Ovary (tissue), 7 donors: ENCODE measurements at regions not wholly inside any gene's neighbourhood (a gene's known extent, or its start where the extent isn't known, plus 50 kb on each side); places are given as distances from the start of the nearest gene placed in this dataset.

ENCODE experiments used
- DNase-seq, 5 donors: peaks; one replicate each; pipeline ENCODE4 v3.0.0-alpha.2; 2019 to 2020
- H3K27ac ChIP-seq, 2 donors: fragments of 200-600 bp; one replicate each; pipeline versions ENCODE4 v1.5.1 to v1.8.0; 2019 to 2022
- H3K27me3 ChIP-seq: fragments of 200-600 bp; one replicate; pipeline ENCODE4 v1.8.0; 2022
- H3K36me3 ChIP-seq: fragments of 200-600 bp; sonication (generic); one replicate; pipeline ENCODE4 v1.5.1; 2019
- H3K4me1 ChIP-seq: one replicate; pipeline ENCODE4 v1.8.1; 2013; ENCODE audit warnings: mild to moderate bottlenecking, moderate library complexity; ENCODE audit not compliant: insufficient read depth
- H3K4me3 ChIP-seq: fragments of 200-600 bp; sonication (generic); one replicate; pipeline ENCODE4 v1.5.1; 2017
- H3K9me3 ChIP-seq, 2 donors: fragments of 200-600 bp in 1 of 2; sonication (generic) in 1 of 2; one replicate each; pipeline versions ENCODE4 v1.5.1 to v1.8.1; 2013 to 2019; ENCODE audit warnings: mild to moderate bottlenecking in 1 of 2, moderate library complexity in 1 of 2
- EP300 ChIP-seq: sonication (generic); formaldehyde crosslinking; IDR thresholded peaks from one replicate; pipeline ENCODE4 v1.6.1; 2017; ENCODE audit warnings: antibody characterized with exemption
- POLR2A ChIP-seq: fragments of 450-650 bp; IDR thresholded peaks from one replicate; pipeline ENCODE4 v1.6.1; 2017; ENCODE audit warnings: antibody characterized with exemption, mild to moderate bottlenecking, moderate library complexity
- WGBS, 3 donors: extraction: QIAGEN DNeasy Blood & Tissue Kit in 1 of 3; methylation state at CpG; one replicate each; pipeline versions ENCODE4 v1.1.5 to v1.1.7; 2013 to 2017; 5-methylcytosine and 5-hydroxymethylcytosine counted together
- intact Hi-C, 4 donors: fragments of 100-400 bp; cut with DNase I; formaldehyde crosslinking; loops; one replicate each; pipeline versions ENCODE4 v1.11.0 to v1.15.1; 2022 to 2023
- TF ChIP-seq, protein P1 (sequence below), 3 donors: fragments of 450-650 bp in 2 of 3; fragments of 200-600 bp in 1 of 3; IDR thresholded peaks; one replicate each; pipeline versions ENCODE4 v1.5.1 to v1.8.0; 2016 to 2022; ENCODE audit warnings: antibody characterized with exemption in 3 of 3, mild to moderate bottlenecking in 1 of 3
- donor health status: DM: no; HTN: no; CAD: no; lungs with moderate emphysema.
- donor health status: DM: no; HTN: no; CAD: no.
- donor health status: Bipolar disorder and iron deficiency.
- donor health status: DM: no; HTN: no; CAD: no.
- donor health status: DM: yes; HTN: yes; CAD: no.

- 61 to 63% (median 61%) methylated on average over 3 of the region's 3 CpGs for WGBS, 3 donors
- Histone ChIP-seq H3K4me3 (no peak overlapping the region), H3K36me3 (no peaks in the 10 kb centered on the region), H3K4me1 (no peaks in the 10 kb centered on the region), H3K27ac (no peak overlapping the region), H3K9me3 (no peaks in the 10 kb centered on the region), H3K27me3 (no peaks in the 10 kb centered on the region)
- intact Hi-C loops: no loop called here
- TF ChIP-seq, protein P1, sequence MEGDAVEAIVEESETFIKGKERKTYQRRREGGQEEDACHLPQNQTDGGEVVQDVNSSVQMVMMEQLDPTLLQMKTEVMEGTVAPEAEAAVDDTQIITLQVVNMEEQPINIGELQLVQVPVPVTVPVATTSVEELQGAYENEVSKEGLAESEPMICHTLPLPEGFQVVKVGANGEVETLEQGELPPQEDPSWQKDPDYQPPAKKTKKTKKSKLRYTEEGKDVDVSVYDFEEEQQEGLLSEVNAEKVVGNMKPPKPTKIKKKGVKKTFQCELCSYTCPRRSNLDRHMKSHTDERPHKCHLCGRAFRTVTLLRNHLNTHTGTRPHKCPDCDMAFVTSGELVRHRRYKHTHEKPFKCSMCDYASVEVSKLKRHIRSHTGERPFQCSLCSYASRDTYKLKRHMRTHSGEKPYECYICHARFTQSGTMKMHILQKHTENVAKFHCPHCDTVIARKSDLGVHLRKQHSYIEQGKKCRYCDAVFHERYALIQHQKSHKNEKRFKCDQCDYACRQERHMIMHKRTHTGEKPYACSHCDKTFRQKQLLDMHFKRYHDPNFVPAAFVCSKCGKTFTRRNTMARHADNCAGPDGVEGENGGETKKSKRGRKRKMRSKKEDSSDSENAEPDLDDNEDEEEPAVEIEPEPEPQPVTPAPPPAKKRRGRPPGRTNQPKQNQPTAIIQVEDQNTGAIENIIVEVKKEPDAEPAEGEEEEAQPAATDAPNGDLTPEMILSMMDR (IDR thresholded peaks at IDR 0.05): no peak
- no peak for TF ChIP-seq EP300
- no peak for TF ChIP-seq POLR2A
- DNase-seq: no peak
These were observed 66.8 kb upstream of the DISP3 start for GRCh38 chr1:11412141-11412540.

DNA sequence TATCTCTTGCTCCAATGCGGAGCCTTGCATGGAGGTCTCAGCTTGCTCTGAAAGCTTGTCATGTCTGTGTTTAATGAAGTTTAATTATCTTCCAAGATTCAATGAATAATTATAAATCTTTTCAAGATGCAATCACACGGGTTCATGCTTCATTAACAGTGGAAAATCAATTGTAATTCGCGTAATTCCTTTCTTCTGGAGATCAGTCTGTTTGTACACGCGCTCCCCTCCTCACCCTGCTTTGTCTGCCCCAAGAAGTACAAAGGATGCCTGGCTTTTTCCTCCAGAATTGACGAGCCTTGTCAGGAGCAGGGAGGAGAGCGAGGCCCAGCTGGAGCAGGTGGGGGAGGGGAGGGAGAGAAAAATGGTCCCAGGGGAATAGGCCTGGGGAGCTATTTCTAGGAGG is 65.0 kb upstream of the DISP3 start:
- H3K4me3 ChIP-seq: no peak overlapping the region
- no peak overlapping the region for H3K27ac ChIP-seq
- DNase-seq: no peak
- WGBS, 3 donors: 20 to 23% (median 22%) methylated on average over 8 of the region's 8 CpGs
- H3K4me1 ChIP-seq: no peaks in the 10 kb centered on the region
- no peaks in the 10 kb centered on the region for H3K9me3 ChIP-seq
- no peaks in the 10 kb centered on the region for H3K36me3 ChIP-seq
- intact Hi-C loops: no loop called here
- TF ChIP-seq POLR2A (no peak), EP300 (no peak)
- TF ChIP-seq, protein P1 (IDR thresholded peaks at IDR 0.05): no peak
- no peaks in the 10 kb centered on the region for H3K27me3 ChIP-seq

GRCh38 chr1:11414926-11415538 is 63.9 kb upstream of the DISP3 start:
- TF ChIP-seq EP300 (no peak), POLR2A (no peak)
- TF ChIP-seq, protein P1 (IDR thresholded peaks at IDR 0.05): no peak
- no peak for DNase-seq
- H3K36me3 ChIP-seq: no peaks in the 10 kb centered on the region
- H3K4me3 ChIP-seq: no peak overlapping the region
- H3K27ac ChIP-seq: no peak overlapping the region
- intact Hi-C loops: no loop called here
- H3K9me3 ChIP-seq: no peaks in the 10 kb centered on the region
- H3K4me1 ChIP-seq: no peaks in the 10 kb centered on the region
- H3K27me3 ChIP-seq: no peaks in the 10 kb centered on the region
- 65 to 73% (median 72%) methylated on average over 19 of the region's 19 CpGs for WGBS, 3 donors

GRCh38 chr1:11417162-11417561 is 61.8 kb upstream of the DISP3 start:
- no peaks in the 10 kb centered on the region for H3K9me3 ChIP-seq
- DNase-seq: no peak
- TF ChIP-seq EP300 (no peak), POLR2A (no peak)
- TF ChIP-seq, protein P1 (IDR thresholded peaks at IDR 0.05): no peak
- H3K4me1 ChIP-seq: no peaks in the 10 kb centered on the region
- WGBS, 3 donors: 15 to 19% (median 19%) methylated on average over 4 of the region's 4 CpGs
- no peaks in the 10 kb centered on the region for H3K36me3 ChIP-seq
- H3K4me3 ChIP-seq: no peak overlapping the region
- no peak overlapping the region for H3K27ac ChIP-seq
- no peaks in the 10 kb centered on the region for H3K27me3 ChIP-seq
- intact Hi-C loops: no loop called here
